AG04450 (cell line): ENCODE measurements at regions not wholly inside any gene's neighbourhood (a gene's known extent, or its start where the extent isn't known, plus 50 kb on each side); places are given as distances from the start of the nearest gene placed in this dataset.

Source experiments
- CTCF ChIA-PET: fragments of 300-600, 350-600 bp; formaldehyde crosslinking; extraction: SDS; loops from one replicate; lab custom pipeline; 2022; ENCODE audit warnings: antibody characterized with exemption, inconsistent platforms; lab: Charles Lee
- POLR2A ChIA-PET: fragments of 350-600 bp; formaldehyde crosslinking; extraction: SDS; loops from one replicate; lab custom pipeline; 2021; ENCODE audit warnings: antibody characterized with exemption, inconsistent platforms; lab: Yijun Ruan, JAX
- DNase-seq: peaks from one replicate; pipeline ENCODE4 v3.0.0-alpha.2; 2011; ENCODE audit warnings: low read depth, low spot score
- H3K27ac ChIP-seq: one replicate; pipeline ENCODE4 v1.5.1; 2012; ENCODE audit warnings: low read depth, low read length, control low read depth
- H3K27me3 ChIP-seq: one replicate; pipeline ENCODE4 v1.6.0; 2012; ENCODE audit warnings: low read length; ENCODE audit not compliant: control insufficient read depth, insufficient read depth
- H3K4me3 ChIP-seq: 2 replicates; pipeline ENCODE4 v1.5.1; 2011; ENCODE audit warnings: mild to moderate bottlenecking, low read depth, low read length, control low read depth
- H3K9me3 ChIP-seq: 2 replicates; pipeline ENCODE4 v1.5.1; 2012; ENCODE audit warnings: low read length; ENCODE audit not compliant: control insufficient read depth, insufficient read depth
- TF ChIP-seq, protein P1 (sequence below): IDR thresholded peaks from 2 replicates; pipeline ENCODE4 v1.5.1; 2011; ENCODE audit warnings: low read depth, low read length, control low read depth, inconsistent platforms

DNA sequence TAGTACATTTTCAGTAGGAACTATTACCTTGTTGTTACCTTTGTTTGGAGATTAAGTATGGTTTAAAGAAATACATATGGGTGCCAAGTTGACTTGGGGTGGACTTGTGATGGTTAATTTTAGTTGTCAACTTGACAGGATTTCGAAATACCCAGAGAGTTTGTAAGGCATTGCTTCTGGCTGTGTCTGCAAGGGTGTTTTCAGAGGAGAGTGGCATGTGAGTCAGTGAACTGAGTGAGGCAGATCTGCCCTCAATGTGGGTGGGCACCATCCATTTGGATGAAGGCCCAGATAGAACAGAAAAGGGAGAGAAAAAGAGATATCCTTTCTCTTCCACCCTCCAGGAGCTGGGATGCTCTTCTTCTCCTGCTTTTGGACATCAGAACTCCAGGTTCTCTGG, 315.5 kb downstream of the GPATCH2 start:
- H3K27me3 ChIP-seq = no peaks in the 10 kb centered on the region
- no peak overlapping the region for H3K4me3 ChIP-seq
- no peak overlapping the region for H3K27ac ChIP-seq
- TF ChIP-seq, protein P1, sequence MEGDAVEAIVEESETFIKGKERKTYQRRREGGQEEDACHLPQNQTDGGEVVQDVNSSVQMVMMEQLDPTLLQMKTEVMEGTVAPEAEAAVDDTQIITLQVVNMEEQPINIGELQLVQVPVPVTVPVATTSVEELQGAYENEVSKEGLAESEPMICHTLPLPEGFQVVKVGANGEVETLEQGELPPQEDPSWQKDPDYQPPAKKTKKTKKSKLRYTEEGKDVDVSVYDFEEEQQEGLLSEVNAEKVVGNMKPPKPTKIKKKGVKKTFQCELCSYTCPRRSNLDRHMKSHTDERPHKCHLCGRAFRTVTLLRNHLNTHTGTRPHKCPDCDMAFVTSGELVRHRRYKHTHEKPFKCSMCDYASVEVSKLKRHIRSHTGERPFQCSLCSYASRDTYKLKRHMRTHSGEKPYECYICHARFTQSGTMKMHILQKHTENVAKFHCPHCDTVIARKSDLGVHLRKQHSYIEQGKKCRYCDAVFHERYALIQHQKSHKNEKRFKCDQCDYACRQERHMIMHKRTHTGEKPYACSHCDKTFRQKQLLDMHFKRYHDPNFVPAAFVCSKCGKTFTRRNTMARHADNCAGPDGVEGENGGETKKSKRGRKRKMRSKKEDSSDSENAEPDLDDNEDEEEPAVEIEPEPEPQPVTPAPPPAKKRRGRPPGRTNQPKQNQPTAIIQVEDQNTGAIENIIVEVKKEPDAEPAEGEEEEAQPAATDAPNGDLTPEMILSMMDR = no peak
- H3K9me3 ChIP-seq = no peaks in the 10 kb centered on the region
- DNase-seq = no peak
- POLR2A ChIA-PET = no interaction called here
- CTCF ChIA-PET = interaction anchor here (0.6 to 1.6 kb wide), 2 partner anchors 18 to 648 kb away, joined by 4 to 5 read pairs; no protein-coding TSS in a partner anchor

DNA sequence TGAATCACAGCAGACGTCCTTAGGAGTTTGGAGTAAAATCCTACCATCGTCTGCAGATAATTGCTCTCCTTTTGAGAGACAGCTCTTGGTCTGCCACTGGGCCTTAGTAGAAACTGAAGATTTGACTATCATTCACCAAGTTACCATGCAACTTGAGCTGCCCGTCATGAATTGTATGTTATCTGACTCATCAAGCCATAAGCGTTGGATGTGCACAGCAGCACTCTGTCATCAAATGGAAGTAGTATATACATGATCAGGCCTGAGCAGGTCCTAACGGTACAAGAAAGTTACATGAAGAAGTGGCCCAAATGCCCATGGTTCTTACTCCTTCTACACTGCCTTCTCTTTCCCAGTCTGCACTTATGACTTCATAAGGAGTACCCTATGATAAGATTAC, 317.8 kb downstream of the GPATCH2 start:
- ChIA-PET POLR2A (no interaction called here), CTCF (no interaction called here)
- Histone ChIP-seq H3K4me3 (no peak overlapping the region), H3K9me3 (no peaks in the 10 kb centered on the region), H3K27me3 (no peaks in the 10 kb centered on the region), H3K27ac (no peak overlapping the region)
- TF ChIP-seq, protein P1 = no peak
- no peak for DNase-seq

DNA sequence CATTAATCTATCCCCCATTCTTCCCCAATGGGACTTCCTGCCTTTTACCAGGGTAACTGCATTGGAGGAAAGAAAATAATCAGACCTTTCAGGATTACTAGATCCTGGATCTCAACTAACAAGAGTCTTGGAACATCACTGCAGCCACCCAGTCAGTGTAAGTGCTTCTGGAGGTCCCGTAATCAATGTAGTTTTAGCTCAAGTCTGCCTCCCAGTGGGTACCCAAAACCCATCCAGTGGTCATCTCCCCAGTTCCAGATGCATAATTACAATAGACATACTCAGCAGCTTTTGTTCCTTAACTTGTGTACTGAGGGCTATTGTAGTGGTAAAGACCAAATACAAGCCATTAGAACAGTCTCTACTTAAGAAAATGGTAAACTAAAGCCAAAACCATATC, 319.1 kb downstream of the GPATCH2 start:
- no peaks in the 10 kb centered on the region for H3K27me3 ChIP-seq
- TF ChIP-seq, protein P1 = no peak
- H3K9me3 ChIP-seq = no peaks in the 10 kb centered on the region
- CTCF ChIA-PET = interaction anchor here (0.6 kb wide), 1 partner anchor 31 kb away, joined by 3 read pairs; no protein-coding TSS in a partner anchor
- POLR2A ChIA-PET = no interaction called here
- DNase-seq = no peak
- no peak overlapping the region for H3K4me3 ChIP-seq
- H3K27ac ChIP-seq = no peak overlapping the region

DNA sequence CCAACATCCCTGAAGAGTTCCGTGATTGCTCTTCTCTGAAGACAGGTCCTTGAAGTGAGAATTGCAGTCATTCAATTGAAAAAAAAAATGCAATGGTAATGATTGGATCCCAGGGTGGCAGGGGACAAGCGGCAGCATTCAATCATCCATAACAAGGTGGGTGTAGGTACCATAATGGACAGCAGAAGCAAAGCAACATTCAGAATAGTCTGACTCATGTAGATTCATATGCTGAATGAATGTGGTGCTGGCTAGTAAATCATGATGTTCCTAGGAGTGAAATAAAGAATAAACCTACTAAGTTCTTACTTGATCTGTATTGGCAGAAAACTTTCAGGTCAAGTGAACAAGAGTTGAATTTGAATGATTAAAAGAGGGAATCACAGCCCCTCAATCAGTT, 319.6 kb downstream of the GPATCH2 start:
- H3K27ac ChIP-seq = no peak overlapping the region

DNA sequence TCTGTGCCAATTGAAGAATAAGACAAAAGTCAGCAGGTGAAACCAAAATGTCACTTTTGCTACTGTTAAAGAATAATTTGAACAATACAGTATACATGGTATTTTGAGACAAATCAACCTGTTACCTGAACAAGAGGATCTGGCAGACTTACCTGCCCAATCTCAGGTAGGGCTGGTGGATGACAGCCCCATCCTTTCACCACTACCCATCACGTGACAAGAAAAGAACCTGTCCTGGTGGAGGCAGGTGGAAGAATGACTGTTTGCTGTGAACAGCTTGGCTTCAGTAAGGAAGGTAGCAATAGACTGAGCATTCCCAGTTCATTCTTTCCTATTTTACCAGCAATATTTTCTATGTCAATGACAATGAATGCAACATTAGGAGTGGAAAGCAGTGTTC, 349.6 kb downstream of the GPATCH2 start:
- H3K27me3 ChIP-seq = no peaks in the 10 kb centered on the region
- DNase-seq = no peak
- H3K4me3 ChIP-seq = no peak overlapping the region
- ChIA-PET CTCF (no interaction called here), POLR2A (no interaction called here)
- H3K9me3 ChIP-seq = no peaks in the 10 kb centered on the region
- H3K27ac ChIP-seq = no peak overlapping the region
- TF ChIP-seq, protein P1 = no peak

More for the DNA sequence above, 319.6 kb downstream of the GPATCH2 start:
- ChIA-PET POLR2A (no interaction called here), CTCF (interaction anchor here (0.6 kb wide), 1 partner anchor 32 kb away, joined by 3 read pairs; no protein-coding TSS in a partner anchor)
- H3K27me3 ChIP-seq = no peaks in the 10 kb centered on the region
- no peak for DNase-seq
- H3K4me3 ChIP-seq = no peak overlapping the region
- no peaks in the 10 kb centered on the region for H3K9me3 ChIP-seq
- TF ChIP-seq, protein P1 = no peak
